GM18873 (cell line): ENCODE measurements at regions not wholly inside any gene's neighbourhood (a gene's known extent, or its start where the extent isn't known, plus 50 kb on each side); places are given as distances from the start of the nearest gene placed in this dataset.
"Not testable (repeated sequence)": the region's sequence is repeated elsewhere in the genome, so short reads cannot be mapped to it uniquely, and the experiment has no call there.

Experiments used
- ATAC-seq: cut with Tn5 transposase; IDR thresholded peaks from one replicate; pipeline ENCODE4 v1.9.1; 2021; ENCODE audit warnings: mild to moderate bottlenecking, moderate library complexity, moderate number of reproducible peaks; ENCODE audit not compliant: unreplicated experiment, low FRiP score

DNA sequence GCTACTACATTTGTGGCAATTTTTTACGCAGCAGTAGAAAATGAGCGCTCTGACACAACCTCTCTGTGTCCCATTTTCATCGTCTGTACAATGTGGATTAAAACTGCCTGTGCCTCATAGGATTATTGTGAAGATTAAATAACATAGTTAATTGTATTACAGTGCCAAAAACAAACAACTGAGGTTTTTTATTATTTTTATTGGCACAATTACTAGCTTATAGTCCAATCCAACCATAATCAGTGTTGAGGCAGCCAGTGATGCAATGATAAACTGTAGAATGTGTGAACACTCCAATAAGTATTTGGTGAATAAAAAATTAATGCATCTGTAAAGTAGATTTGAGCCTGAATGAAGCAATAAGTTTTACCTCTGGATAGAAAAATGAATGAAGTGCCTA, 588.3 kb downstream of the DNAH5 start:
- ATAC-seq = no peak

DNA sequence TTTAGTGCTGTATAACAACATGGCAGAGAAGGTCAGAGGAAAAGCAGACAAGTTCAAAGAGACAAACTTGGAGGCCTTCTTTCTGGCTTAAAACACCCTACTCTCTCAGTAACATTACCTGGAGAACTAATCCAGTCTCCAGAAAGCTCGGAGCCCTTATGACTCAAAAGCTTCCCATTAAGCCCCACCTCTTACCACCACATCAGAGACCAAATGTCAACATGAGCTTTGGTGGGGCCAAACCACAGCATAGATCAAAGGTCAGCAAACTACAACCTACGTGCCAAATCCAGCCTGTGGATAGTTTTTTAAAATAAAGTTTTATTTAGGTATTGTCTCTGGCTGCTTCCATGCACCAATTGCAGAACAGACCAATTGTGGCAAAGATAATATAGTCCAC, 589.9 kb downstream of the DNAH5 start:
- no peak for ATAC-seq

DNA sequence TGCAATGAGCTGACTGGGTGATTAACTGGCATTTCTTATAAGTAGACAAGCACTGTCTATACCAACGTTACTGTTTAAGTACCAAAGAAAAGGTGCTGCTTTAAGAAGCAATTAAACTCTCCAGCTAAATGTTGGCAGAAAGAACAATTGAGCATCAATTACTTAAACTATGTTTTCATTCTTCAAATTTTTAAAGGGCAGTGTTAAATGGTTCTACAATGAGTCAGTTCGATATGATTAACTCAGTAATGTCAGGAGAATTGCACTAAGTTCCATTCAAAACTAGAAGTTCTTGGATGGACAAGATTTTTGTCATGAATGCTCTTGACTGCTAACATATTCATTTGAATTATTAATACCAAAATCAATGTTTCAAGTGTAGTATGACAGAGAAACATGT, 593.7 kb downstream of the DNAH5 start:
- no peak for ATAC-seq

DNA sequence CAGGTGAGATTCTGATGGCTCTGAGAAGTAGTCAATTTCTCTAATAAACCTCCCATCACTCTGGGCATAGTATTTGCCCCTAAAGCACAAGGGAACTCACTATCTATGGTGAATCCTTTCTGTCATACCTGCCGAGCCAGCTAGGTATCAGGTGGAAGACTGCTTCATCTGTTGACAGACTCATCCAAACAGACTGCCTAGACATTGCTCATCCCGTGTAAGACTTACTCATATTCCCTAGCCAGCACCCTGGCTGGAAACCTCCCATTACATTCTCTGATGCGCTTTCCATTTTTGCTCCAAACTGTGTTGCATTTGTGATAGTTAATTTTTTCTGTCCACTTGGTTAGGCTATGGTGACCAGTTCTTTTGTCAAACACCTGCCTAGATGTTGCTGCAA, 595.9 kb downstream of the DNAH5 start:
- ATAC-seq = no peak

DNA sequence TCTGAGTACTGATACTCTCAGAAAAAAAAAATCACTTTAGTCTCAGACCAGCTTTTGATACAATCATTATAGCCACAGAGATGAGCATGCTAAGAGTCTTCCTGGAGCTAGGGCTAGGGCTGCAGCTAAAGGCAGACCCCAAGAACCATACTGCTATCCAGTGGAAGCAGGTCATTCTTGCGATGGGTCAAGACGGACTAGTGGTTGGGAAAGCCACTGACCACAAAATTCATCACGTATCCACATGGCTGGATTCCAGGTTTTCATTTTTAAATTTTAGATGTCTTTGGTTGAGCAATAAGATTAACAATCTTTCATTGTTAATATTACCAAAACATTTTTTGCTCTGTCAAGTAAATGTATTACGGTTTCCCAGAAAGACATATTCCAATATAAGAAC, 598.1 kb downstream of the DNAH5 start:
- ATAC-seq = no peak

DNA sequence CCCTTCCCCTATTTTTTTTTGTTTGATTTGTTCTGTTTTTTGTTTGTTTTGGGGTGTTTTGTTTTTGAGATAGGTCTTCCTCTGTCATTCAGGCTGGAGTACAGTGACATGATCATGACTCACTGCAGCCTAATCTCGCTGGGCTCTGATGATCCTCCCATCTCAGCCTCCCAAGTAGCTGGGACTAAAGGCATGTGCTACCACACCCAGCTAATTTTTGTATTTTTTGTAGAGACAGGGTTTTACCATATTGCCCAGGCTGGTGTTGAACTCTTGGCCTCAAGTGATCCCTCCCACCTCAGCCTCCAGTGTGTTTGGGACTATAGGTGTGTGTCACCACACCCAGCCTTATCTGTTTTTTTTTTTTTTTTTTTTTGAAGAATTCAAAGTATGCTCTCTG, 605.4 kb downstream of the DNAH5 start:
- ATAC-seq = no peak

DNA sequence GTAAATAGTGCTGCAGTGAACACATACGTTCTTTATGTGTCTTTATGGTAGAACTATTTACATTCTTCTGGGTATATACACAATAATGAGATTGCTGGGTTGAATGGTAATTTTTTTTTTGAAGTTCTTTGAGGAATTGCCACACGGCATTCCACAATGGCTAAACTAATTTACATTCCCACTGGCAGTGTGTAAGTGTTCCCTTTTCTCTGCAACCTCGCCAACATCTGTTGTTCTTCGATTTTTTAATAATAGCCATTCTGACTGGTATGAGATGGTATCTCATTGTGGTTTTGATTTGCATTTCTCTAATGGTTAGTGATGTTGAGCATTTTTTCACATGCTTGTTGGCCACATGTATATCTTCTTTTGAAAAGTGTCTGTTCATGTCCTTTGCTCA, 609.5 kb downstream of the DNAH5 start:
- ATAC-seq = not testable (repeated sequence)

DNA sequence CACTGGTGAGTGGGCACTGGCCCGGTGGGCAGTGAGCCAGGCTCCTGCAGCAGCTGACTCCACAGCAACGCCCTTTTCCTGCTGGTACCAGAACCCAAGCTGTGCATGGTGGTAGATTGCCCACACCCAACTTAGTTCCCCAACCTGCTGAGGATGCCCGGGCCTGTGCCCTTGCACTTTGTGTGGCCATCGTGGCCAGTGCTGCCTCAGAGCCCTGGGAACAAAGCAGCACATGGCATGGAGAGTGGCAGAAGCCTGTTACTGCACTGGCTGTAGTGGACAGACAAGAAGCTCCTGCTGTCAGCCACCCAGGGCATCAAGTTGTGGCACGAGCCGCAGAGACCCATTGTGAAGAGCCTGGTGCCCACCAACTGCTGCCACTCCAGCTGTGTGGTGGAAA, 612.9 kb downstream of the DNAH5 start:
- ATAC-seq = no peak

DNA sequence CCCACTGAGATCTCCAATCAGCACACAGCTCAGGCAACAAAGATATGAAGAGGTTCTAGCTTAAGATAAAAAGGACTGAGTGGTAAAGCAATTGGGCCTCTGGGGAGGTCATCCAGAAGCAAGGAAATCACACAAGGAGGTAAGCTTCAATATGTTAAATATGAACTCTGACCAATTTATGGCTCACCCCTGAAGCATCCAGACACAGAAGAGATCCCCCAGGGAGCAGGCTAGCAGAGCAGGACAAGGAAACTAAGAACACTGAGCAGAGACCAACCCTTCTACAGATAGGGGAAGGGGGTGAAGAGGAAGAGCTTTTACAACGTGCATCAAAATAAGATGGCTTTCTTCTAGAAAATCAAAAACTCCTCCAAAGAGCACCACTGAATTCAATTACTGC, 616.2 kb downstream of the DNAH5 start:
- ATAC-seq = no peak

DNA sequence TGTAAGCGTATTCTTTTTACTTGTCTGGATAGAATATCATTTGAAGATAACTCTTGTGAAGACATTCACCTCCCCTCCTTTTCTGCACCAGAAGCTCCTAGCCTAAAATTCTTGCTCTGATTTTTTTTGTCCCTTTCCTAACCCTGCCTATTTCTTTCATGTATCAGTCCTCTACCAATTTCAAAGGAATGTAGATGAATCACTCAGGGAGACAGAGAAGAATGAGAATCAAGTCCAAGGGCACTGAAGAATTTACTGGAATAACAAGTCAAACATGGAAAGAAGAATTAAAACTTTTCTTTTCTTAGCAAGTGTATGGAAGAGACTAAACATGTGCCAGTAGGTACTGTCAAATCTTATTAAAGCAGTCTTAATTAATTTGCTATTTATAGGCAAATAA, 618.7 kb downstream of the DNAH5 start:
- no peak for ATAC-seq

DNA sequence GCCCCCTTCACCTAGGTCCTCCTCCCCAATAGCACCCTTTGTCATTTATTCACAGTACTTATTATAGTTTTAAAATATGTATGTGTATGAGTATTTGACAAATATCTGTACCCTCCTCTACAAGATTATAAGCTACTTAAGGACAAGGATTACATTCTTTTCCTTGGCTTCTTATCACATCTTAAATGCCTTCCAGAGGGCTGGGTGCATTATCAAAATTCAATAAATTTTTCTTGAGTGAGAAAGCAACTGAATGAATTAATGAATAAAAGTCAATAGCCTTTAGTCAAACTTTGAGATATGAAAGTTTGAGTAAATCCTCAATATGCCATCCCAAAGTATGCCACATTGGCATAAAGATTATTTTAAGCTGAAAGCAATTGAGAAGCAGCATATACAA, 621.7 kb downstream of the DNAH5 start:
- no peak for ATAC-seq

DNA sequence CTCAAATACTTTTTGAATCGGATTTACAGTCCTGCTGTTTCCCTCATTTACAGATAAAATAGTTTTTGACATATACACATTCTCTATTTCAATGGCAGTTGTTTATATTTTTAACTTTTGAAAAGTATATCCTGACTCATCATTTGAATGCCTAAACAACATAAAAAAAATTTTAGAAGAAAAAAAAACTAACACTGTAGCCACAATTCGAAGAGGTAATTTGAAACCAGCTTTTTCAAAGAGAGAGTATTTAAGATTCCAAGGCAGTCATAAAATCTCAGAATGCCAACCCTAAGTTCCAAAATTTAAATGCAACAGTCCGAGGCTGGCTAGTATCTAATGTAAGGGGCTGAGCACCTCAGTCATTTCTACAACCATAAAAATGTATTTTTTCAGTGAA, 626.8 kb downstream of the DNAH5 start:
- ATAC-seq = no peak

DNA sequence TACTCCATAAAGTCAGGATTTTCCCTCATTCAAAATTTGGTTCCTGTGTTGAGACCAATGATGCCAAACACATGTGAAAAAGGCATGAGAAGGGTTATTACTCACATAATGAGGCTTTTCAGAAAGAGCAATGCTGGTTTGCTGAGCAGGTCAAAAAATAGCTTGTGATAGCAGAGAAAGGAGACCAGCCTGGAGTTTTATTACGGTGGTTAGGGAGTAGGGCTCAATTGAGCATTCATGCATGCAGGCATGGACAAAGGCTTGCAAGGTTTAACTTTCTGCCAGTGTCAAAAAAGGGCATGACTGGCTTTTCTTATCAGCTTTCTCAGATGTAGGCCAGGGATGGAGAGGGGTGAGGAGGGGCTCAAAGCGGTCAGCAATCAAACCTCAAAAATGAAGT, 628.3 kb downstream of the DNAH5 start:
- no peak for ATAC-seq

DNA sequence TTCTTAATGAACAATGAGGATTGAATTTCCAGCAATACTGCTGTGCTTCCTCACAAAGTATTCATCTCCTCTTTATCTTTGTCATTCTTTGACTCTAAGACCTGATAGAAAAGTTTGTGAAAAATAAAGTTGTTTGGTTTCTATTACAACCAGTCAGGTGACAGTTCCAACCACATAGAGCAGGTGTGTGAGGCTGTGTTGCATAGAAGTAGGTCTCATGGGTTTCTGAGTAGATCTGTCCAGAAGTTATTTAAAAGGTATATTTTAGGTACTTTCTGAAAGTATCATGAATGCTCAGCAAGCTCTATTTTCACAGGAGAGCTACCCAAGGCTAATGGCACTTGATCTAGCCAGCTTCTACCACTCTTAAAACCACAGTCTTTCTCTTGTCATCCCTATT, 637.0 kb downstream of the DNAH5 start:
- no peak for ATAC-seq

DNA sequence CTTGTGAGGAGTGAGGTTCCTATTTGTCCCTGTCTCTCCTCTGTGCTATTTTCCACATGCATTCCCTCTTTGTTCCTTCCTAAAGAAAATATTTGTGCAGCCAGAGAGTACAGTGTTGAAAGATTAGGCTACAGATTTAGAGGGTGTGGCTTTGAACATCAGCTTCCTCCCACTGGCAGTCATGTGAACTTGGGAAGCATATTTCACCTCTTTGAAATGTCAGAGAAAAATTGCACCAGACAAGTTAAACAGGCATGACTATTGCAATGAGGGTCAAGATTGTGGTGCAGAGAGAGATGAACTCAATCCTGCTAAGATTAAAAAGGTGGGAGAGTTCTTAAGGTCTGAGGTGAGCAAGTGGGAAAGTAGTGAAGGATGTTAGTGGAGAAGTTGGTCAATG, 641.0 kb downstream of the DNAH5 start:
- ATAC-seq = no peak

DNA sequence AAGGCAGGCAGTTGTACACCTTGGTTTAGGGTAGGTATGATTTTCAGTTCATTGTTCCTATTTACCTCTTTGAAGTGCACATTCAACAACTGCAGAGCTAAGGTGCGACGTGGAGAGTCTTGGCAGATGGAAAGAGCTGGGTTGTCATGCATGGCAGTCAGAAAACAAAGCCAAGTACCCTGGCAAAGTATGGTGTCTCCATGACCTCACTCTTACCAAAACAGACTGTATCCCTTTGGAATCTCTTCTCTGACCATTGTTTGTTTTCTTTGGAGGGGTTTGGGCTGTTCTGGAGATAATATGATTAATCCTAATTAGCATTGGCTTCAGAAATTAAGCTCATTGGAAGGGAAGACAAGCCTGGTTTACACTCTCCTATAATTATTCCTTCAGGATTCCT, 665.7 kb downstream of the DNAH5 start:
- no peak for ATAC-seq

DNA sequence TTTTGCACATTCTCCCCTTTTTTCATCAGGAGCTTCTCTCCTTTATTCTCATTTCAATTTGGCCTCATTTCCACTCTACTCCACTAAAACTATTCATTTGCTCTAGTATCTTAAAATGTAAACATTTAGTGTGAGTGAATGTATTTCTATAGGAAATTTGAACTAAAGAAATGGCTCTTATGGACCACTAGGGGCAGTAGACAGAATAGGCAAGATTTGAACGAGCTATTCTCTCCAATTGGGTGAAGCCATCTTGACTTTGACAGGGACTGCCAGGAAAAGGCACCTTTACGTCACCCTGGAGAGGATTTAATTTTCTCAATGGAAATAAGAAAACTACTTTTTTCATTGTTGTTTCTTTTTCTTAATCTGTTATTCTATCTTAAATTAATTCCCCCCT, 666.3 kb downstream of the DNAH5 start:
- ATAC-seq = no peak

DNA sequence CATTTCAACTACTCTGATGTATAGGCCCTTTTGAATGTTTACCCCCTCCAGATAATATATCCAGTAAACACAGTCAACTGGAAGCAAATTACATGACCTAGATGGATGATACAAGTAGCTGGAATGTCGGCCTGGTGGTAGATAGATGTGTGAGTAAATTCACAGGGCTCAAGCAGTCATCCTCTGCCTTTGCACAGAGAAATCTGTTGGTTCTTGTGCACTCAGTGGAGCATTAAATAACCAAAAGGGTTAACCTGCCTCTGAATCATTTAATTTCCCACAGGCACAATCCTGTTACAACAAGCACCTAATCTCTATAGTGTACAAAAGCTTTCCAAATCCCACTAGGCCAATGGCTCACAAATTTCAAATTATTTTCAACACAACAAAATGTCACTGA, 668.3 kb downstream of the DNAH5 start:
- ATAC-seq = no peak

DNA sequence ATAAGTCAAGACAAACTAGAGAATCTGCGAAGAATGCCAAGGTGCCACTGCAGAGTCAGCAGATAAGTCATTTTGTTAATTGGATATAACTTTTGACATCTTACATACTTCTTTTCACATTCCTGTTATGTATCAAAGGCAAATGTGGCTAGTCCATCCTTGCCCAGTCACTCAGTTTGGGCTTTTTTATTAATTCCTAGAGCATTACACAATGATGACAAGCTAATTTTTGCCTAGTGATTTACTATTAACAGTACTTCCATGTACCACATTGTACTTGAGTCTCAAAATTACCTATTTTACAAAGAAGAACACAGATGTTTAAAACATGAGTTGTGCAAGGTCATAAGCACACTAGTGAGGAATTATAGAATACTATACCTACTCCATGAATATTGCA, 680.8 kb downstream of the DNAH5 start:
- ATAC-seq = no peak

DNA sequence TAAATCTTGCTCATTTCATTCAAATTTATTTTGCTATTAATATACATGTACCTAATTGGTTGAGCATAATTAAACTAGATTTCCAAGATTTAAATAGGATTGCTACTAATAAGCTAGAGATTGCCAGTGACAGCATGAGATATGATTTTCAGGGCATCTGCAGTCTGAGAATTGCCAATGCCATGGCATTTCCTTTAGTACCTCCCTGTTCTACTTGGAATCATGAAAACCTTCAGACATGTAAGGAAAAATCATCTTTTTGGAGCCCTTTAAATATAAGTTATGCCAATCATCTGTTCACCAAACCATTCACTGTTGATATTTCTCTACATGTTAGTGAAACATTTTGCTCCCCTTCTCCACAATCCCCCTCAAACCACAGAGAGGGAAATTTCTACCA, 691.4 kb downstream of the DNAH5 start:
- no peak for ATAC-seq

DNA sequence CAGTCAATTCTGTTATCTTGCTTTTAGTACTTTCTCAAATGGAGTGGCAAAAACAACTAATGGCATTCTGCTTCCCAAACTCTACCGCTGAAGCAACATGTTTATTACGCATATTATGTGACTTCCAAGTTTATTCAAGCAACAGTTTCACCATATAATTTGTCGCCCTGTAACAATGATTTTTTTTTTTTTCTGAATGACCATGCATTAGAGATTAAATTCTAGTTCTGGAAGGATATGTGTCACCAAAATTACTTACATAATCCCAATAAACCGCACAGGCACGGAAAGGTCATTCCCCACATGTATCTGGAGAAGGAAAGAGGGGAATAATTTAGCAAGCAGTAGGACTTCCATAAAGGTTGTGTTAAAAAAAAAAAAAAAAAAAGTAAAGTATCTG, 691.8 kb downstream of the DNAH5 start:
- no peak for ATAC-seq

DNA sequence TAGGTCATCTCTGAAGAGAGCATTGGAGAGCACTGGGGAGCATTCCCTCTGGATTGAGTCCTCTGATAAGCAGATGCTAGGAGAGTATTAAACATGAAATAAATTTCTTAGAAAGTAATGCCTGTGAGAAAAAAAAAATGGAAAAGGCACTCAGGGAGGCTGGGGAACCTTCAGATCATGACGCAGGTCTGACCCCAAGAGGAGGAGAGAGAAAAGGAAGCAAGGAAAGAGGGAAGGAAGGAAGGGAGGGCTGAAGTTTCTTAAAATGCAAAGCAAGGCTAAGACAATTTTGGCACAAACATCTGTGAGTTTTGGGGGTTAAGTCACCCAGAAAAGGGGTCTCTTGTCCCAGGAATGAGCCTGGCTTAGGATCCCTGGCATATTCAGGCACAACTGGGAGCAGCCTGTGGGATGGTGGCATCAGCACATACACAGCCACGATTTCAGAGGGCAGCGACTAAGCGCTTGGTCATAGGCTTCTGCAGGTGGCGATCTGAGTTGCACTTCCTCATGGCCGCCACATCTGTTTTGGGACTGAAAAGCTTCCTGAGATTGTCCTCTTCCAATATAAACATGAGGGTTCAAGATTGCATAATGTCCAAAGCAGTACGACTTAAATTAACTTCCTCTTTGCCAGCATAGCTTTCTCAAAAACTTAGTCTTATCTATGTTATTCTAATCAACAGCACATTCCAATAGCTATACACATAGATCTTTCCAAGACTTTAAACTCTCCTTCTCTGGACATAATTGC, 692.7 kb downstream of the DNAH5 start:
- ATAC-seq = no peak
